ENCODE measurements at regions not wholly inside any gene's neighbourhood (a gene's known extent, or its start where the extent isn't known, plus 50 kb on each side); places are given as distances from the start of the nearest gene placed in this dataset.

DNA sequence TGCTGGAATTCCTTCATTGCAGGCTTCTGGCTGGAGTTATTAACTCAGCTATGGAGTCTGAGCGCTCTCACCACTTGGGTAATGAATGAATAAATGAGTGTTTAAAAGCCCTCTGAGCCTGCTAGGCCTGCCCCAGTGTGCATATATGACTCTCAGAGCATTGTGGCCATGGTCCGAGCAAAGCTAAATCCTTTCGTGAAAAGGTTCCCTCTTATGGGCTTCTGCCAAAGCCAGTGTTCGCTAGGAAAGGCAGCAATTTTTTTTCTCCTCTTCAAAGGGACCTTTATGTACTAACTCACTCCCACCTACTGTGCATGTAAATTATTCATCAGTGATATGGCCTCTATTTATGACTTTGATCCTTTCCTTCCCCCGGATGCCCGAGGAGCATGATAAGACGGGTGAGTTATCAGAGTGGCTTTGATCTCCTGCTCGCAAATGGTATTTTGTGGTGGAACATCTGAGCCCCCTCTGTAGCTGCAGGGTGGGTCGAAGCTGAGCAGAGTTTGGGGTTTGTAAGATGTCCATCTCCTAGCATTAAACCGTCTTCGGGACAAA lies 88.6 kb downstream of the LINC00237 start (continued):
- TF ChIP-seq SRY (CRISPR knock-in tag; IDR thresholded peaks at IDR 0.05): no peak
- peak; percentile 26 for TF ChIP-seq ZFX (CRISPR knock-in tag; IDR thresholded peaks at IDR 0.05; ENCODE audit: low read depth)
- TF ChIP-seq, protein P1, sequence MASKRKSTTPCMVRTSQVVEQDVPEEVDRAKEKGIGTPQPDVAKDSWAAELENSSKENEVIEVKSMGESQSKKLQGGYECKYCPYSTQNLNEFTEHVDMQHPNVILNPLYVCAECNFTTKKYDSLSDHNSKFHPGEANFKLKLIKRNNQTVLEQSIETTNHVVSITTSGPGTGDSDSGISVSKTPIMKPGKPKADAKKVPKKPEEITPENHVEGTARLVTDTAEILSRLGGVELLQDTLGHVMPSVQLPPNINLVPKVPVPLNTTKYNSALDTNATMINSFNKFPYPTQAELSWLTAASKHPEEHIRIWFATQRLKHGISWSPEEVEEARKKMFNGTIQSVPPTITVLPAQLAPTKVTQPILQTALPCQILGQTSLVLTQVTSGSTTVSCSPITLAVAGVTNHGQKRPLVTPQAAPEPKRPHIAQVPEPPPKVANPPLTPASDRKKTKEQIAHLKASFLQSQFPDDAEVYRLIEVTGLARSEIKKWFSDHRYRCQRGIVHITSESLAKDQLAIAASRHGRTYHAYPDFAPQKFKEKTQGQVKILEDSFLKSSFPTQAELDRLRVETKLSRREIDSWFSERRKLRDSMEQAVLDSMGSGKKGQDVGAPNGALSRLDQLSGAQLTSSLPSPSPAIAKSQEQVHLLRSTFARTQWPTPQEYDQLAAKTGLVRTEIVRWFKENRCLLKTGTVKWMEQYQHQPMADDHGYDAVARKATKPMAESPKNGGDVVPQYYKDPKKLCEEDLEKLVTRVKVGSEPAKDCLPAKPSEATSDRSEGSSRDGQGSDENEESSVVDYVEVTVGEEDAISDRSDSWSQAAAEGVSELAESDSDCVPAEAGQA (IDR thresholded peaks at IDR 0.05; ENCODE audit: low read depth): no peak
- TF ChIP-seq, protein P1 (CRISPR knock-in tag; IDR thresholded peaks at IDR 0.05; ENCODE audit: borderline replicate concordance): no peak
- TF ChIP-seq SIX1 (CRISPR knock-in tag; IDR thresholded peaks at IDR 0.05; ENCODE audit: borderline replicate concordance): peak; percentile 63; the same call in 1 of the 2 replicates
- peak; percentile 75; the same call in 1 of the 2 replicates for TF ChIP-seq AHR (CRISPR knock-in tag; IDR thresholded peaks at IDR 0.05)
- peak; percentile 59; the same call in 1 of the 2 replicates for TF ChIP-seq ZNF331 (CRISPR knock-in tag; IDR thresholded peaks at IDR 0.05)
- no peak for TF ChIP-seq ZBTB8A (CRISPR knock-in tag; IDR thresholded peaks at IDR 0.05; ENCODE audit: borderline replicate concordance, low read depth)
- TF ChIP-seq, protein P2, sequence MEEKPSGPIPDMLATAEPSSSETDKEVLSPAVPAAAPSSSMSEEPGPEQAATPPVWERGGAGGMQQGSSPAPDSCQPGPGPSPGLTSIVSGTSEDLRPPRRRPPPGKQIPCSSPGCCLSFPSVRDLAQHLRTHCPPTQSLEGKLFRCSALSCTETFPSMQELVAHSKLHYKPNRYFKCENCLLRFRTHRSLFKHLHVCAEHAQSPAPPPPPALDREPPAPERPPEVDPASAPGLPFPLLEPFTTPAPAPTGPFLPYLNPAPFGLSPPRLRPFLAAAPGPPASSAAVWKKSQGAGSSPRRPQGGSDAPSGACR (CRISPR knock-in tag; IDR thresholded peaks at IDR 0.05): no peak
